GM18867 (cell line): ENCODE measurements at regions not wholly inside any gene's neighbourhood (a gene's known extent, or its start where the extent isn't known, plus 50 kb on each side); places are given as distances from the start of the nearest gene placed in this dataset.

Experiments
- ATAC-seq: cut with Tn5 transposase; IDR thresholded peaks from one replicate; pipeline ENCODE4 v1.9.1; 2021; ENCODE audit warnings: mild to moderate bottlenecking, moderate library complexity; ENCODE audit not compliant: unreplicated experiment

- no peak for ATAC-seq
Measured at GRCh38 chr4:135236048-135236447, 1034.5 kb upstream of the PABPC4L start.

- no peak for ATAC-seq
Measured at GRCh38 chr4:135227842-135228241, 1026.3 kb upstream of the PABPC4L start.

- ATAC-seq, result no peak
Measured at GRCh38 chr4:135225551-135225950, 1024.0 kb upstream of the PABPC4L start.

GRCh38 chr4:135210341-135210740 is 1008.8 kb upstream of the PABPC4L start:
- no peak for ATAC-seq

GRCh38 chr4:135207531-135207930 is 1005.9 kb upstream of the PABPC4L start:
- ATAC-seq, result no peak

GRCh38 chr4:135204311-135204710 is 1002.7 kb upstream of the PABPC4L start:
- no peak for ATAC-seq

- ATAC-seq, result no peak
Measured at GRCh38 chr4:135201081-135201480, 999.5 kb upstream of the PABPC4L start.

GRCh38 chr4:135197641-135198040 is 996.1 kb upstream of the PABPC4L start:
- ATAC-seq, result no peak

GRCh38 chr4:135194477-135194876 is 992.9 kb upstream of the PABPC4L start:
- no peak for ATAC-seq

GRCh38 chr4:135192751-135193535 is 991.4 kb upstream of the PABPC4L start:
- ATAC-seq, result no peak

- no peak for ATAC-seq
Measured at GRCh38 chr4:135191596-135191995, 990.0 kb upstream of the PABPC4L start.

GRCh38 chr4:135186002-135186401 is 984.4 kb upstream of the PABPC4L start:
- ATAC-seq, result no peak

- no peak for ATAC-seq
Measured at GRCh38 chr4:135185256-135185655, 983.7 kb upstream of the PABPC4L start.

GRCh38 chr4:135184715-135185114 is 983.1 kb upstream of the PABPC4L start:
- no peak for ATAC-seq

- ATAC-seq, result no peak
Measured at GRCh38 chr4:135177321-135177720, 975.7 kb upstream of the PABPC4L start.

- ATAC-seq, result no peak
Measured at GRCh38 chr4:135166661-135167060, 965.1 kb upstream of the PABPC4L start.

- ATAC-seq, result no peak
Measured at GRCh38 chr4:135164601-135165000, 963.0 kb upstream of the PABPC4L start.

- no peak for ATAC-seq
Measured at GRCh38 chr4:135144498-135144897, 942.9 kb upstream of the PABPC4L start.

- no peak for ATAC-seq
Measured at GRCh38 chr4:135124196-135124595, 922.6 kb upstream of the PABPC4L start.

GRCh38 chr4:135123632-135124031 is 922.0 kb upstream of the PABPC4L start:
- ATAC-seq, result no peak

- no peak for ATAC-seq
Measured at GRCh38 chr4:135122457-135122856, 920.9 kb upstream of the PABPC4L start.

GRCh38 chr4:135120195-135120594 is 918.6 kb upstream of the PABPC4L start:
- ATAC-seq, result no peak

GRCh38 chr4:135114079-135114478 is 912.5 kb upstream of the PABPC4L start:
- ATAC-seq, result no peak
